Progenitor cell of endocrine pancreas (in vitro differentiated cells): ENCODE measurements at regions not wholly inside any gene's neighbourhood (a gene's known extent, or its start where the extent isn't known, plus 50 kb on each side); places are given as distances from the start of the nearest gene placed in this dataset.
A peak's percentile ranks its signal among the peaks of the same experiment; 100 is the strongest.
"Not testable (repeated sequence)": the region's sequence is repeated elsewhere in the genome, so short reads cannot be mapped to it uniquely, and the experiment has no call there.

Experiments used
- DNase-seq: peaks from one replicate; pipeline ENCODE4 v3.0.0; 2021; ENCODE audit warnings: low spot score; ENCODE audit not compliant: unreplicated experiment
- H3K27ac Mint-ChIP-seq: 2 replicates; pipeline ENCODE4 v1.8.0; 2021; ENCODE audit warnings: mild to moderate bottlenecking, moderate library complexity, mixed read lengths
- H3K27me3 Mint-ChIP-seq: 2 replicates; pipeline ENCODE4 v1.8.0; 2021; ENCODE audit warnings: mixed read lengths
- H3K36me3 Mint-ChIP-seq: 2 replicates; pipeline ENCODE4 v1.8.0; 2022; ENCODE audit warnings: mixed read lengths; ENCODE audit not compliant: insufficient read depth
- H3K4me1 Mint-ChIP-seq: 2 replicates; pipeline ENCODE4 v1.8.0; 2021; ENCODE audit warnings: low read depth, mixed read lengths
- H3K4me3 Mint-ChIP-seq: 2 replicates; pipeline ENCODE4 v1.8.0; 2021; ENCODE audit warnings: low read depth, mild to moderate bottlenecking, moderate library complexity, mixed read lengths
- H3K9me3 Mint-ChIP-seq: 2 replicates; pipeline ENCODE4 v1.8.0; 2021; ENCODE audit warnings: low read depth, mixed read lengths
- CTCF ChIP-seq: fragments of 200-600 bp; sonication (generic); IDR thresholded peaks from one replicate; pipeline ENCODE4 v1.5.0; 2021; ENCODE audit warnings: antibody characterized with exemption, mild to moderate bottlenecking; ENCODE audit not compliant: unreplicated experiment

GRCh38 chr7:25054819-25055519, 70.1 kb downstream of the CYCS start:
- no peak for TF ChIP-seq CTCF
- H3K4me3 Mint-ChIP-seq = no peak overlapping the region
- no peak overlapping the region for H3K27ac Mint-ChIP-seq
- peaks cover 2% of the 10 kb centered on the region for H3K27me3 Mint-ChIP-seq
- no peaks in the 10 kb centered on the region for H3K4me1 Mint-ChIP-seq
- no peaks in the 10 kb centered on the region for H3K36me3 Mint-ChIP-seq
- H3K9me3 Mint-ChIP-seq = no peaks in the 10 kb centered on the region
- DNase-seq = no peak

GRCh38 chr7:25050223-25050622, 70.2 kb upstream of the OSBPL3 start:
- no peak for TF ChIP-seq CTCF
- DNase-seq = no peak
- no peaks in the 10 kb centered on the region for H3K27me3 Mint-ChIP-seq
- no peaks in the 10 kb centered on the region for H3K4me1 Mint-ChIP-seq
- H3K9me3 Mint-ChIP-seq = peaks cover 5% of the 10 kb centered on the region
- H3K36me3 Mint-ChIP-seq = no peaks in the 10 kb centered on the region
- no peak overlapping the region for H3K27ac Mint-ChIP-seq
- no peak overlapping the region for H3K4me3 Mint-ChIP-seq

GRCh38 chr7:25048444-25048834, 68.5 kb upstream of the OSBPL3 start:
- DNase-seq = no peak
- Mint-ChIP-seq H3K9me3 (peaks cover 5% of the 10 kb centered on the region), H3K27ac (no peak overlapping the region), H3K4me1 (no peaks in the 10 kb centered on the region), H3K27me3 (no peaks in the 10 kb centered on the region), H3K4me3 (no peak overlapping the region), H3K36me3 (no peaks in the 10 kb centered on the region)
- no peak for TF ChIP-seq CTCF

GRCh38 chr7:25047571-25048443, 67.8 kb upstream of the OSBPL3 start:
- not testable (repeated sequence) for DNase-seq, H3K9me3 Mint-ChIP-seq, H3K36me3 Mint-ChIP-seq, H3K4me1 Mint-ChIP-seq, H3K27me3 Mint-ChIP-seq
- H3K4me3 Mint-ChIP-seq = peak overlapping the region; percentile 65
- peak overlapping the region; percentile 37 for H3K27ac Mint-ChIP-seq

- no peaks in the 10 kb centered on the region for H3K27me3 Mint-ChIP-seq
- H3K9me3 Mint-ChIP-seq = peaks cover 15% of the 10 kb centered on the region
- H3K36me3 Mint-ChIP-seq = peaks cover 2% of the 10 kb centered on the region
- H3K27ac Mint-ChIP-seq = no peak overlapping the region
- TF ChIP-seq CTCF = no peak
- H3K4me1 Mint-ChIP-seq = no peaks in the 10 kb centered on the region
- no peak overlapping the region for H3K4me3 Mint-ChIP-seq
- DNase-seq = no peak
Measured at GRCh38 chr7:25037325-25037724, 57.3 kb upstream of the OSBPL3 start.
